A549 (cell line): ENCODE measurements at regions not wholly inside any gene's neighbourhood (a gene's known extent, or its start where the extent isn't known, plus 50 kb on each side); places are given as distances from the start of the nearest gene placed in this dataset.
"Not testable (repeated sequence)": the region's sequence is repeated elsewhere in the genome, so short reads cannot be mapped to it uniquely, and the experiment has no call there.

ENCODE experiments used
- ATAC-seq, 2 experiments: fragments of 200-7000 bp in 1 of 2; fragments of >200 bp in 1 of 2; cut with Nextera tagmentation in 1 of 2; cut with Tn5 transposase in 1 of 2; 3 replicates each; pipeline versions ENCODE4 v1.8.0 to v1.9.1; 2018 to 2020; ENCODE audit warnings: mild to moderate bottlenecking in 1 of 2, moderate library complexity in 1 of 2
- CTCF ChIA-PET: fragments of 300-600 bp; sonication (Branson Sonifier 250); formaldehyde crosslinking; extraction: SDS; loops from one replicate; lab custom pipeline; 2021; ENCODE audit warnings: antibody characterized with exemption, inconsistent platforms; lab: Yijun Ruan, JAX
- POLR2A ChIA-PET: fragments of 350-600 bp; formaldehyde crosslinking; extraction: SDS; loops from one replicate; lab custom pipeline; 2021; ENCODE audit warnings: antibody characterized with exemption, inconsistent platforms; lab: Yijun Ruan, JAX
- DNase-seq, 2 experiments: peaks; one replicate each; pipeline versions ENCODE4 v3.0.0 to v3.0.0-alpha.2; 2011 to 2016; ENCODE audit warnings: low read depth in 1 of 2, low spot score in 1 of 2
- FAIRE-seq: peaks from 2 replicates; lab custom pipeline; 2011; peaks lifted over from hg19 to GRCh38; lab: Jason Lieb, UNC
- H3K27ac ChIP-seq, 2 experiments: fragments of >200 bp; sonication (Bioruptor Twin); formaldehyde crosslinking; 3 replicates each; pipeline ENCODE4 v1.5.1; 2016 to 2017
- H3K4me1 ChIP-seq: fragments of >200 bp; sonication (Bioruptor Twin); formaldehyde crosslinking; 3 replicates; pipeline ENCODE4 v1.6.1; 2016
- H3K4me2 ChIP-seq: fragments of >200 bp; sonication (Bioruptor Twin); formaldehyde crosslinking; 3 replicates; pipeline ENCODE4 v1.6.1; 2016
- H3K4me3 ChIP-seq: fragments of >200 bp; sonication (Bioruptor Twin); formaldehyde crosslinking; 3 replicates; pipeline ENCODE4 v1.5.1; 2016
- H3K9me3 ChIP-seq: fragments of >200 bp; sonication (Bioruptor Twin); formaldehyde crosslinking; 3 replicates; pipeline ENCODE4 v1.6.1; 2016
- BHLHE40 ChIP-seq: IDR thresholded peaks from 2 replicates; pipeline ENCODE4 v1.6.1; 2012; ENCODE audit warnings: low read depth, low read length, inconsistent platforms
- CBX8 ChIP-seq: fragments of 200-600 bp; sonication (generic); IDR thresholded peaks from 2 replicates; pipeline ENCODE4 v1.6.1; 2016
- CEBPB ChIP-seq, 2 experiments: fragments of >200 bp in 1 of 2; sonication (Bioruptor Twin) in 1 of 2; formaldehyde crosslinking in 1 of 2; IDR thresholded peaks; 2 replicates each; pipeline ENCODE4 v1.6.1; 2012 to 2016
- EHF ChIP-seq: fragments of 250-450 bp; sonication (Bioruptor Pico); IDR thresholded peaks from 2 replicates; pipeline ENCODE4 v1.5.0; 2020; ENCODE audit warnings: mild to moderate bottlenecking
- EP300 ChIP-seq, 2 experiments: fragments of >200 bp; sonication (Bioruptor Twin); formaldehyde crosslinking; IDR thresholded peaks; 2 replicates in 1 of 2; 3 replicates in 1 of 2; pipeline ENCODE4 v1.6.1; 2016 to 2017
- FOSL2 ChIP-seq, 2 experiments: fragments of 450-650 bp in 1 of 2; fragments of >200 bp in 1 of 2; sonication (Bioruptor Twin) in 1 of 2; formaldehyde crosslinking; IDR thresholded peaks; 2 replicates each; pipeline versions ENCODE4 v1.5.0 to v1.6.1; 2016 to 2020; ENCODE audit warnings: mild to moderate bottlenecking in 1 of 2, moderate library complexity in 1 of 2
- GATA3 ChIP-seq: IDR thresholded peaks from 2 replicates; pipeline ENCODE4 v1.6.1; 2012; ENCODE audit warnings: borderline replicate concordance
- HOXB13 ChIP-seq: fragments of 250-450 bp; sonication (Bioruptor Pico); IDR thresholded peaks from 2 replicates; pipeline ENCODE4 v1.5.0; 2020; ENCODE audit warnings: low read depth, mild to moderate bottlenecking, moderate library complexity
- JUN ChIP-seq, 2 experiments: fragments of >200 bp; sonication (Bioruptor Twin); formaldehyde crosslinking; IDR thresholded peaks; 2 replicates in 1 of 2; 3 replicates in 1 of 2; pipeline ENCODE4 v1.6.1; 2016 to 2017
- JUNB ChIP-seq: fragments of >200 bp; sonication (Bioruptor Twin); formaldehyde crosslinking; IDR thresholded peaks from 2 replicates; pipeline ENCODE4 v1.6.1; 2016
- KDM1A ChIP-seq: fragments of 200-600 bp; sonication (generic); IDR thresholded peaks from 2 replicates; pipeline ENCODE4 v1.6.1; 2016; ENCODE audit warnings: low read depth, mild to moderate bottlenecking
- NFE2L2 ChIP-seq: fragments of 150-350 bp; conservative IDR thresholded peaks from 2 replicates; pipeline ENCODE4 v1.6.1; 2014; ENCODE audit warnings: low read length
- PBX3 ChIP-seq: IDR thresholded peaks from 2 replicates; pipeline ENCODE4 v1.6.1; 2012
- RAD21 ChIP-seq, 2 experiments: fragments of >200 bp in 1 of 2; sonication (Bioruptor Twin) in 1 of 2; formaldehyde crosslinking in 1 of 2; IDR thresholded peaks in 1 of 2; conservative IDR thresholded peaks in 1 of 2; 2 replicates in 1 of 2; 3 replicates in 1 of 2; pipeline ENCODE4 v1.6.1; 2012 to 2018; ENCODE audit warnings: inconsistent platforms in 1 of 2
- TFCP2L1 ChIP-seq: fragments of 250-450 bp; sonication (Bioruptor Pico); IDR thresholded peaks from 2 replicates; pipeline ENCODE4 v1.5.0; 2021; ENCODE audit warnings: mild to moderate bottlenecking
- ZC3H11A ChIP-seq: fragments of 450-650 bp; IDR thresholded peaks from 2 replicates; pipeline ENCODE4 v1.6.1; 2014; ENCODE audit warnings: antibody characterized with exemption, mild to moderate bottlenecking
- ZFP36 ChIP-seq: fragments of 450-650 bp; IDR thresholded peaks from 2 replicates; pipeline ENCODE4 v1.6.1; 2014; ENCODE audit warnings: borderline replicate concordance; ENCODE audit not compliant: partially characterized antibody
- WGBS: methylation state at CpG from one replicate; pipeline ENCODE4 v1.1.6; 2017; ENCODE audit errors: missing lambda C conversion rate; 5-methylcytosine and 5-hydroxymethylcytosine counted together
- TF ChIP-seq, protein P1 (sequence below): fragments of 250-450 bp; sonication (Bioruptor Pico); IDR thresholded peaks from 2 replicates; pipeline ENCODE4 v1.5.0; 2020; ENCODE audit warnings: low read depth, mild to moderate bottlenecking, moderate library complexity
- TF ChIP-seq, protein P2 (sequence below): fragments of >200 bp; sonication (Bioruptor Twin); formaldehyde crosslinking; IDR thresholded peaks from 3 replicates; pipeline ENCODE4 v1.6.1; 2016
- TF ChIP-seq, protein P3 (sequence below): IDR thresholded peaks from 2 replicates; pipeline ENCODE4 v1.6.1; 2012

DNA sequence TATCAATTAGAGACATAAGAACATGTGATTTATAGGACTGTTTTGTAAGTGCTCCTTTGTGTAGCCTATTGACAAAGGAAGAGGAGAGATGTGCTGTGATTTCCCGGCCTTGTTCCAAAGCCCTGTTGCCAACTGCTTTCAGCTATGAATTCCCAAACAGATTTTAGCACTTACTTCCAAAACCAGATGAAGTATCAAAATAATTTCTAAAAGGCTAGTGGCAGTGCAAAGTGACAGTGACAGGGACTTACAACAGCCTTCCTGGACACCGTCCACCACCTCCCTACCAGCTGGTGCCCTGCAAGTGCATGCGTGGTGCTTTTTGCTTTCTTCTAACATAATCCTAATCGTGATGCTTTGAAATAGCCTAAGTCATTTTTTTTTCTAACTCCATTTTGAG is 254.1 kb upstream of the ACTBL2 start:
- DNase-seq: no peak
- 87% methylated on average over 4 of the region's 4 CpGs for WGBS
- H3K4me2 ChIP-seq: peak overlapping the region; percentile 77
- no peak for ATAC-seq
- TF ChIP-seq NFE2L2: no peak
- TF ChIP-seq, protein P1, sequence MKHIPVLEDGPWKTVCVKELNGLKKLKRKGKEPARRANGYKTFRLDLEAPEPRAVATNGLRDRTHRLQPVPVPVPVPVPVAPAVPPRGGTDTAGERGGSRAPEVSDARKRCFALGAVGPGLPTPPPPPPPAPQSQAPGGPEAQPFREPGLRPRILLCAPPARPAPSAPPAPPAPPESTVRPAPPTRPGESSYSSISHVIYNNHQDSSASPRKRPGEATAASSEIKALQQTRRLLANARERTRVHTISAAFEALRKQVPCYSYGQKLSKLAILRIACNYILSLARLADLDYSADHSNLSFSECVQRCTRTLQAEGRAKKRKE (CRISPR knock-in tag): no peak
- TF ChIP-seq ZC3H11A: no peak
- no peak for TF ChIP-seq TFCP2L1
- peaks cover 42% of the 10 kb centered on the region for H3K4me1 ChIP-seq
- CTCF ChIA-PET: interaction anchor here (1.4 kb wide), 1 partner anchor 79 kb away, joined by 3 read pairs; no protein-coding TSS in a partner anchor
- no peak overlapping the region for H3K4me3 ChIP-seq
- POLR2A ChIA-PET: no interaction called here
- peak overlapping the region; percentile 82 to 90 for H3K27ac ChIP-seq
- FAIRE-seq: peak; percentile 28
- no peaks in the 10 kb centered on the region for H3K9me3 ChIP-seq

DNA sequence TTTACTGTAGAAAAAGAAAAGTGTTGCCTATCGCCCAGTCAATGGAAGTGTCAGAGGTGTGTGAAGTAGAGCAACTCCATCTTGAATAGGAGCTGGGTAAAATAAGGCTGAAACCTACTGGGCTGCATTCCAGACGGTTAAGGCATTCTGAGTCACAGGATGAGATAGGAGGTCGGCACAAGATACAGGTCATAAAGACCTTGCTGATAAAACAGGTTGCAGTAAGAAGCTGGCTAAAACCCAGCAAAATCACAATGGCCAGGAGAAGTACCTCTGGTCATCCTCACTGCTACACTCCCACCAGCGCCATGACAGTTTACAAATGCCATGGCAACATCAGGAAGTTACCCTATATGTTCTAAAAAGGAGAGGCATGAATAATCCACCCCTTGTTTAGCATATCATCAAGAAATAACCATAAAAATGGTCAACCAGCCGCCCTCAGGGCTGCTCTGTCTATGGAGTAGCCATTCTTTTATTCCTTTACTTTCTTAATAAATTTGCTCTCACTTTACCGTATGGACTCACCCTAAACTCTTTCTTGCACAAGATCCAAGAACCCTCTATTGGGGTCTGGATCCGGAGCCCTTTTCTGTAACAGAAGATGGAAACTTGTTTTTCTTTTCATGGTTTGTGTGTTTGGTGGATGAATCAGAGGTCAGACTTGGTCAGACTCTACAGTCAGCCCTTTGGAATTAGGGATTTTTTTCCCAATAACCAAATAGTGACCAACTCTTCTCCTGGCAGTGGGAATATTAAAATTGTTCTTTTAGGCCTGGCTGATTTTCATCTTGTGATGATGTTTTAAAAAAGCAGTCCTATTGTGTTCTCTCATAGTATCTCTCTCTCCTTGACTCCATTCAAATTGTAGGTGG is 252.9 kb upstream of the ACTBL2 start:
- POLR2A ChIA-PET: not testable (repeated sequence)
- CTCF ChIA-PET: interaction anchor here (1.5 to 2.5 kb wide), 2 partner anchors 43 to 731 kb away, joined by 3 to 10 read pairs; no protein-coding TSS in a partner anchor

DNA sequence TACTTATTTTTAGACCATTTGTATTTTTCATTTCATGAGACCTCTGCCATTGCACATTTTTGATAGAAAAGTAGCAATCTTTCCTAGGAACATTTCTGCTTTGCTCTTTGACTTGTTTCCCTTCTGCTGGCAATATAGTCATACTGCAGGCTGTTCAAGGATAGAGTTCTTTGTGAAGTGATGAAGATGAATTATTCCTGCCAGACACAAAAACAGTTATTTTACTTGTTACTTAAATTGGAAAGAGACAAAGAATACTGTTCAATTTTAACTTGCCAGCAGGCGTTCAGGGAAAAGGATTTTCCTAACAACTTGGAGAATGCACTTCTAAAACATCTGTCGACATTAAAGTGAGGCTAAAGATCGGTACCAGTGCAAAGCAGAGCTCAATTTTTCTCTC is 251.7 kb upstream of the ACTBL2 start:
- Histone ChIP-seq H3K4me2 (no peak overlapping the region), H3K4me1 (peaks cover 42% of the 10 kb centered on the region), H3K4me3 (no peak overlapping the region), H3K27ac (peak overlapping the region; percentile 82 to 90; a peak in 5 of 6 replicates), H3K9me3 (no peaks in the 10 kb centered on the region; the same call in 2 of the 3 replicates)
- ChIA-PET POLR2A (no interaction called here), CTCF (interaction anchor here (1.5 to 2.5 kb wide), 2 partner anchors 45 to 733 kb away, joined by 3 to 10 read pairs; no protein-coding TSS in a partner anchor)
- DNase-seq: no peak
- WGBS: 90% methylated on average over 3 of the region's 3 CpGs
- TF ChIP-seq PBX3 (no peak), BHLHE40 (no peak), HOXB13 (CRISPR knock-in tag) (no peak), EHF (CRISPR knock-in tag) (no peak), RAD21 (conservative IDR thresholded peaks at IDR 0.05 in 1 of 2, IDR thresholded peaks at IDR 0.05 in 1 of 2) (no peak), ZFP36 (no peak), CBX8 (no peak), JUNB (no peak), KDM1A (no peak), JUN (IDR thresholded peaks at IDR 0.05) (no peak)
- no peak for FAIRE-seq
- ATAC-seq: no peak

More for the DNA sequence above, 252.9 kb upstream of the ACTBL2 start:
- TF ChIP-seq EP300 (IDR thresholded peaks at IDR 0.05): peak; percentile 15 to 36; a peak in 1 of 5 replicates
- peak; percentile 86 for TF ChIP-seq FOSL2 (IDR thresholded peaks at IDR 0.05)
- peak; percentile 82 for TF ChIP-seq FOSL2 (CRISPR knock-in tag; IDR thresholded peaks at IDR 0.05)
- TF ChIP-seq, protein P2, sequence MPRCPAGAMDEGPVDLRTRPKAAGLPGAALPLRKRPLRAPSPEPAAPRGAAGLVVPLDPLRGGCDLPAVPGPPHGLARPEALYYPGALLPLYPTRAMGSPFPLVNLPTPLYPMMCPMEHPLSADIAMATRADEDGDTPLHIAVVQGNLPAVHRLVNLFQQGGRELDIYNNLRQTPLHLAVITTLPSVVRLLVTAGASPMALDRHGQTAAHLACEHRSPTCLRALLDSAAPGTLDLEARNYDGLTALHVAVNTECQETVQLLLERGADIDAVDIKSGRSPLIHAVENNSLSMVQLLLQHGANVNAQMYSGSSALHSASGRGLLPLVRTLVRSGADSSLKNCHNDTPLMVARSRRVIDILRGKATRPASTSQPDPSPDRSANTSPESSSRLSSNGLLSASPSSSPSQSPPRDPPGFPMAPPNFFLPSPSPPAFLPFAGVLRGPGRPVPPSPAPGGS: 0 out of 3 replicates have a peak, but pooled peaks have one; percentile 40
- peak; percentile 62; the same call in 1 of the 2 replicates for TF ChIP-seq GATA3
- TF ChIP-seq JUNB: peak; percentile 77
- TF ChIP-seq, protein P3, sequence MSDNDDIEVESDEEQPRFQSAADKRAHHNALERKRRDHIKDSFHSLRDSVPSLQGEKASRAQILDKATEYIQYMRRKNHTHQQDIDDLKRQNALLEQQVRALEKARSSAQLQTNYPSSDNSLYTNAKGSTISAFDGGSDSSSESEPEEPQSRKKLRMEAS: peak; percentile 12; the same call in 1 of the 2 replicates
- TF ChIP-seq CEBPB (IDR thresholded peaks at IDR 0.05): peak in 1 of 2 experiments; percentile 59; a peak in 2 of 4 replicates
- TF ChIP-seq JUN (IDR thresholded peaks at IDR 0.05): peak; percentile 36 to 52; a peak in 2 of 5 replicates
- TF ChIP-seq RAD21 (conservative IDR thresholded peaks at IDR 0.05 in 1 of 2, IDR thresholded peaks at IDR 0.05 in 1 of 2): peak; percentile 11 to 35; a peak in 2 of 5 replicates
- WGBS: 7% methylated on average over 7 of the region's 7 CpGs
- DNase-seq (peak; percentile 33 to 78), ATAC-seq (peak; percentile 96), FAIRE-seq (peak; percentile 67)
- Histone ChIP-seq H3K4me2 (peak overlapping the region; percentile 77), H3K4me1 (peaks cover 42% of the 10 kb centered on the region), H3K4me3 (0 out of 3 replicates have a peak overlapping the region, but pooled peaks have one; percentile 11), H3K27ac (peak overlapping the region; percentile 82 to 90)
- not testable (repeated sequence) for H3K9me3 ChIP-seq
